ENCODE measurements at regions not wholly inside any gene's neighbourhood (a gene's known extent, or its start where the extent isn't known, plus 50 kb on each side); places are given as distances from the start of the nearest gene placed in this dataset.

DNA sequence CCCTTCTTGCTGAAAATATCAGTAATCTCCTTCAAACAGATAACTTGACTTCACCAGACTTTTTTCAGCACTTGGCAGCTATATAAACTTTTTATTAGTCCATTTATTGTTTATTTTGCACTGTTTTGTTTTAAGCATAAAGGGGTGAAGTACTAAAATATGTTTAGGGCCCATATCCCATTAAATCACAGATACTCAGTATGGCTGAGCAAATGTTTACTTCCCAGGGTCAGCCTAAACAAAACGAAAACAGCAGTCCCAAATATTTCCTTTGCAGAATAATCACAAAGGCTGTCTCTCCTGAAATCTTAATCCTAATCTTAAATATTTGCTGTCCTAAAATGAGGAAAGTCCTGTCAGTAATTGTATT is 649.6 kb downstream of the TNS3 start:
- TF ChIP-seq, protein P1, sequence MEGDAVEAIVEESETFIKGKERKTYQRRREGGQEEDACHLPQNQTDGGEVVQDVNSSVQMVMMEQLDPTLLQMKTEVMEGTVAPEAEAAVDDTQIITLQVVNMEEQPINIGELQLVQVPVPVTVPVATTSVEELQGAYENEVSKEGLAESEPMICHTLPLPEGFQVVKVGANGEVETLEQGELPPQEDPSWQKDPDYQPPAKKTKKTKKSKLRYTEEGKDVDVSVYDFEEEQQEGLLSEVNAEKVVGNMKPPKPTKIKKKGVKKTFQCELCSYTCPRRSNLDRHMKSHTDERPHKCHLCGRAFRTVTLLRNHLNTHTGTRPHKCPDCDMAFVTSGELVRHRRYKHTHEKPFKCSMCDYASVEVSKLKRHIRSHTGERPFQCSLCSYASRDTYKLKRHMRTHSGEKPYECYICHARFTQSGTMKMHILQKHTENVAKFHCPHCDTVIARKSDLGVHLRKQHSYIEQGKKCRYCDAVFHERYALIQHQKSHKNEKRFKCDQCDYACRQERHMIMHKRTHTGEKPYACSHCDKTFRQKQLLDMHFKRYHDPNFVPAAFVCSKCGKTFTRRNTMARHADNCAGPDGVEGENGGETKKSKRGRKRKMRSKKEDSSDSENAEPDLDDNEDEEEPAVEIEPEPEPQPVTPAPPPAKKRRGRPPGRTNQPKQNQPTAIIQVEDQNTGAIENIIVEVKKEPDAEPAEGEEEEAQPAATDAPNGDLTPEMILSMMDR (IDR thresholded peaks at IDR 0.05), result no peak
- TF ChIP-seq, protein P2, sequence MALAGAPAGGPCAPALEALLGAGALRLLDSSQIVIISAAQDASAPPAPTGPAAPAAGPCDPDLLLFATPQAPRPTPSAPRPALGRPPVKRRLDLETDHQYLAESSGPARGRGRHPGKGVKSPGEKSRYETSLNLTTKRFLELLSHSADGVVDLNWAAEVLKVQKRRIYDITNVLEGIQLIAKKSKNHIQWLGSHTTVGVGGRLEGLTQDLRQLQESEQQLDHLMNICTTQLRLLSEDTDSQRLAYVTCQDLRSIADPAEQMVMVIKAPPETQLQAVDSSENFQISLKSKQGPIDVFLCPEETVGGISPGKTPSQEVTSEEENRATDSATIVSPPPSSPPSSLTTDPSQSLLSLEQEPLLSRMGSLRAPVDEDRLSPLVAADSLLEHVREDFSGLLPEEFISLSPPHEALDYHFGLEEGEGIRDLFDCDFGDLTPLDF (CRISPR knock-in tag; IDR thresholded peaks at IDR 0.05), result no peak
- no peak for TF ChIP-seq FOXP1 (CRISPR knock-in tag; IDR thresholded peaks at IDR 0.05; ENCODE audit: borderline replicate concordance)
- TF ChIP-seq ZNF138 (CRISPR knock-in tag; conservative IDR thresholded peaks at IDR 0.05), result no peak
- TF ChIP-seq, protein P3, sequence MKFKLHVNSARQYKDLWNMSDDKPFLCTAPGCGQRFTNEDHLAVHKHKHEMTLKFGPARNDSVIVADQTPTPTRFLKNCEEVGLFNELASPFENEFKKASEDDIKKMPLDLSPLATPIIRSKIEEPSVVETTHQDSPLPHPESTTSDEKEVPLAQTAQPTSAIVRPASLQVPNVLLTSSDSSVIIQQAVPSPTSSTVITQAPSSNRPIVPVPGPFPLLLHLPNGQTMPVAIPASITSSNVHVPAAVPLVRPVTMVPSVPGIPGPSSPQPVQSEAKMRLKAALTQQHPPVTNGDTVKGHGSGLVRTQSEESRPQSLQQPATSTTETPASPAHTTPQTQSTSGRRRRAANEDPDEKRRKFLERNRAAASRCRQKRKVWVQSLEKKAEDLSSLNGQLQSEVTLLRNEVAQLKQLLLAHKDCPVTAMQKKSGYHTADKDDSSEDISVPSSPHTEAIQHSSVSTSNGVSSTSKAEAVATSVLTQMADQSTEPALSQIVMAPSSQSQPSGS (CRISPR knock-in tag; IDR thresholded peaks at IDR 0.05; ENCODE audit: borderline replicate concordance, low read depth), result no peak
